ENCODE measurements at regions not wholly inside any gene's neighbourhood (a gene's known extent, or its start where the extent isn't known, plus 50 kb on each side); places are given as distances from the start of the nearest gene placed in this dataset.

- no peak for DNase-seq
- no peak for ATAC-seq
These were observed 111.0 kb upstream of the SLC25A48 start for GRCh38 chr5:135723491-135723890.

- ATAC-seq (no peak), DNase-seq (no peak)
These were observed 112.8 kb upstream of the SLC25A48 start for GRCh38 chr5:135721548-135722090.

DNA sequence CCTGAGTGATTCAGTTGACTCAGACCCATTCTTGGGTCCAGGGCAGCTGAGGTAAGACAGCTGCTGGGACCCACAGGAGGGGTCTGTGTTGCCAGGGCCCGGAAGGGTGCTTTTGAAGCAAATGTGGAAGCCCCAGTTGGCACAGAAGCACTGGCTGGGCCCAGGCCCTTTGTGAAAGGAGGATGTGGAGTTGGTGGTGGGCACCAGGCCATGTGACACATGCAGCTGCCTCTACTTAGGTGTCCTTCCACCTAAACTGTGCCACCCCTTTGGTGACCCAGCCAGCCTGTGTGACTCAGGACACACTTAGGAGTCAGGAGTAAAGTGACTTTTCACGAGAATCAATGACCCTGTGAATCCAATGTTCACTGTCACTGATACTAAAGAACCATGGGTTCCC is 114.3 kb upstream of the SLC25A48 start:
- ATAC-seq (no peak), DNase-seq (no peak)

- no peak for ATAC-seq
- no peak for DNase-seq
These were observed 114.9 kb upstream of the SLC25A48 start for GRCh38 chr5:135719428-135720063.

DNA sequence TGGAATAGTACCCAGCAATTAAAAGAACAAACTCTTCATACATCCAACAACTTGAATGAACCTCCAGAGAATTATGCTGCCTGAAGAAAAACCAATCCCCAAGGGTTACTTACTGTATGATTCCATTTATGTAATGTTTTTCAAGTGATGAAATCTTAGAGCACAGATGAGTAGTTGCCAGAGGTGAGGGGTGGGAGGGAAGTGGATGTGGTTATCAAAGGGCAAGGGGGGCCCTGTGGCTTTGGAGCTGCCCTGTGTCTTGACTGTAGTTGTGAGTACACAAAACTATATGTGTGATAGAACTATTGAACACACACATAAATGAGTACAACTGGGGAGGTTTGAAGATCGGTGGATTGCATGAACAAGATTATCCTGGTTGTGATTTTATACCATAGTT is 115.8 kb upstream of the SLC25A48 start:
- DNase-seq (no peak), ATAC-seq (no peak)

GRCh38 chr5:135718151-135718550 is 116.3 kb upstream of the SLC25A48 start:
- DNase-seq (no peak), ATAC-seq (no peak)

GRCh38 chr5:135715267-135716055 is 119.0 kb upstream of the SLC25A48 start:
- no peak for ATAC-seq
- DNase-seq, result no peak

GRCh38 chr5:135714126-135714894 is 120.2 kb upstream of the SLC25A48 start:
- ATAC-seq, result no peak
- DNase-seq, result no peak

- ATAC-seq (no peak), DNase-seq (no peak)
These were observed 121.1 kb upstream of the SLC25A48 start for GRCh38 chr5:135713161-135713915.

GRCh38 chr5:135711911-135712310 is 122.6 kb upstream of the SLC25A48 start:
- DNase-seq (no peak), ATAC-seq (no peak)

DNA sequence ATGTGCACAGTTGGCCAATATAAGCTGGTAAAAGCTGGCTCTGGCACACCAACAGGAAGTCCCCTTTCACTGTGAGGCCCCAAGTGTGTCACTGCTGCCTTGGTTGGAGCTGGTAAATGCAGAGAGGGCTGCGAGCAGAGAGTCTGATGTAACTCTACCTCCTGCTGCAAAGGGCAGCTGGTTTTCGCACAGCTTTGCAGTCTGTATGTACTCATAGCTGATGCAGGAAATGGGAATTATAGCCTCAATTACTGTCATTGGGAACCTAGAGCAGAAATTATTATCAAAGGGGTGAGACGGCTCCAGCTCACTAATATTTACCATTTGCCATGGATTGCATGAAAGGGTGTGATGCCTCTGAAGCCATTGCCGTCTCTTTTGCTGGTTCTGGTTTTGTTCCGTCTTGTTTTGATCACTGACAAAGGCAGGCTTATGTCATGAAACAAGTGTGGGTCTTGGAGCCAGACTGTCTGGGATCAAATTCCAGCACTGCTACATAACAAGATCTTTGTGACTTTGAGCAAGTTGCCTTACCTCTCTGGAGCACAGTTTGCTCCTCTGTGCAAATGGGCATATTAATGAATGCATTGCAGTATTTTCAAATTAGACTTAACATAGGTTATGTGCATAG is 124.3 kb upstream of the SLC25A48 start:
- ATAC-seq (no peak), DNase-seq (no peak)

DNA sequence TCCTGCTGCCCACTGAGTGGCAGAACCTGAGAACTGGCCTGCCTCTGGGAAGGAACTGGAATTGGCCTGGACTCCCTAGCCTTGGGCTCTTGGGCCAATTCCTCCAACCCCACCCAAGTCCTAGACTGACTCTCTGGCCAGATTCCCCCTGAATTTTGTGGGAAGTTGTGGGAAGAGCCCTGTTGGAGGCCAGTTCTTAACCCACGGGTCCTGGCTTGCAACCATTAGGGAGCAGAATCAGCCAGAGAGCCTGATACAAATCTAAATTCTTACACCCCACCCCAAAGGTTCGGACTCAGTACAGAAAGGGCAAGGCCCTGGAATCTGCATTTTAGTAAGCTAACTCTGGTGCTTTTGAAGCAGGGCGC is 125.3 kb upstream of the SLC25A48 start:
- DNase-seq (no peak), ATAC-seq (no peak)

- DNase-seq (no peak), ATAC-seq (no peak)
These were observed 125.8 kb upstream of the SLC25A48 start for GRCh38 chr5:135708481-135709207.

- no peak for DNase-seq
- no peak for ATAC-seq
These were observed 127.2 kb upstream of the SLC25A48 start for GRCh38 chr5:135707302-135707701.

- ATAC-seq, result no peak
- DNase-seq, result no peak
These were observed 127.6 kb upstream of the SLC25A48 start for GRCh38 chr5:135706893-135707292.

- DNase-seq (no peak), ATAC-seq (no peak)
These were observed 127.7 kb upstream of the CXCL14 start for GRCh38 chr5:135706474-135706873.

GRCh38 chr5:135705941-135706466 is 127.2 kb upstream of the CXCL14 start:
- DNase-seq (no peak), ATAC-seq (no peak)

GRCh38 chr5:135705141-135705631 is 126.4 kb upstream of the CXCL14 start:
- ATAC-seq, result no peak
- no peak for DNase-seq

DNA sequence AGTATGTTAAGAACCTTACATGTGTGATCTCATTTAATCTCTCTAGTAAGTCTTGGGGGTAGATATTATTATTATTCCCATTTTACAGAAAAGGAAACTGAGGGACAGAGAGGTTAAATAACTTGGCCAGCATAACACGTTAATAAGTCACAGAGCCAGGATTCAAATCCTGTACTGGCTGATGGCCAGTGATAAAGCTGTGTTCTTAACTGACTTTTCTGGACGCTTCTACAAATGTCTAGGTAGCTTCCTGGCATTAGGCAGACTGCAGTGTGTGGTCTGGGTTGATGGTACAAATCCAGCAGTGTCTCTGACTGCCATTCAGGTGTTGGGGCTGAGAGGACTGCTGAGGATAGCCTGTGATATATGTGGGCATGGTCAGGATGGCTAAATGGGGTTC is 125.8 kb upstream of the CXCL14 start:
- DNase-seq (no peak), ATAC-seq (no peak)

- DNase-seq (no peak), ATAC-seq (no peak)
These were observed 124.3 kb upstream of the CXCL14 start for GRCh38 chr5:135703016-135703550.

All from stimulated activated naive CD8-positive, alpha-beta T cell treated with anti-CD3 and anti-CD28 coated beads, Interleukin-15, Interleukin-2, amounts not matched to agents 100 U/mL and 50 U/mL, for 24 hours (primary cell).